Smooth muscle cell (in vitro differentiated cells): ENCODE measurements at regions not wholly inside any gene's neighbourhood (a gene's known extent, or its start where the extent isn't known, plus 50 kb on each side); places are given as distances from the start of the nearest gene placed in this dataset.

Source experiments
- DNase-seq: peaks from one replicate; lab custom pipeline; 2025; ENCODE audit not compliant: unreplicated experiment; lab: John Stamatoyannopoulos, UW
- H2AFZ ChIP-seq: fragments of 200-600 bp; sonication (generic); 2 replicates; pipeline ENCODE4 v1.6.0; 2016; ENCODE audit warnings: antibody characterized with exemption, low read depth, mild to moderate bottlenecking
- H3F3A ChIP-seq: fragments of 200-600 bp; sonication (generic); 2 replicates; pipeline ENCODE4 v1.6.0; 2017; ENCODE audit warnings: antibody characterized with exemption, low read depth
- H3K27ac ChIP-seq: fragments of 200-600 bp; sonication (generic); 2 replicates; pipeline ENCODE4 v1.5.1; 2016; ENCODE audit warnings: low read depth, mild to moderate bottlenecking
- H3K27me3 ChIP-seq: fragments of 200-600 bp; sonication (generic); 2 replicates; pipeline ENCODE4 v1.6.1; 2016; ENCODE audit warnings: low read depth, mild to moderate bottlenecking
- H3K36me3 ChIP-seq: fragments of 200-600 bp; sonication (generic); 2 replicates; pipeline ENCODE4 v1.5.1; 2016; ENCODE audit warnings: low read depth
- H3K4me1 ChIP-seq: fragments of 200-600 bp; sonication (generic); 2 replicates; pipeline ENCODE4 v1.5.1; 2016; ENCODE audit warnings: low read depth
- H3K4me2 ChIP-seq: fragments of 200-600 bp; sonication (generic); 2 replicates; pipeline ENCODE4 v1.6.0; 2016; ENCODE audit warnings: mild to moderate bottlenecking
- H3K4me3 ChIP-seq: fragments of 200-600 bp; sonication (generic); 2 replicates; pipeline ENCODE4 v1.5.1; 2016; ENCODE audit warnings: mild to moderate bottlenecking
- H3K79me2 ChIP-seq: fragments of 200-600 bp; sonication (generic); 2 replicates; pipeline ENCODE4 v1.6.0; 2016; ENCODE audit warnings: low read depth, mild to moderate bottlenecking
- H3K9ac ChIP-seq: fragments of 200-600 bp; sonication (generic); 2 replicates; pipeline ENCODE4 v1.6.0; 2016; ENCODE audit warnings: low read depth
- H3K9me3 ChIP-seq: fragments of 200-600 bp; sonication (generic); replicated peaks from 2 replicates; pipeline ENCODE4 v1.5.1; 2016; ENCODE audit warnings: low read depth
- H4K20me1 ChIP-seq: fragments of 200-600 bp; sonication (generic); 2 replicates; pipeline ENCODE4 v1.6.0; 2016; ENCODE audit warnings: low read depth
- WGBS: methylation state at CpG from one replicate; pipeline ENCODE4 v1.1.7; 2016; ENCODE audit warnings: low lambda C conversion rate; 5-methylcytosine and 5-hydroxymethylcytosine counted together
- TF ChIP-seq, protein P1 (sequence below): fragments of 200-600 bp; sonication (generic); IDR thresholded peaks from 2 replicates; pipeline ENCODE4 v1.5.1; 2017; ENCODE audit warnings: borderline replicate concordance, mild to moderate bottlenecking, antibody characterized with exemption; ENCODE audit not compliant: insufficient read depth, poor library complexity, severe bottlenecking

- H3K9ac ChIP-seq, result no peak overlapping the region
- H4K20me1 ChIP-seq, result no peaks in the 10 kb centered on the region
- H3F3A ChIP-seq, result no peaks in the 10 kb centered on the region
- H3K4me2 ChIP-seq, result no peak overlapping the region
- 82% methylated on average over 3 of the region's 3 CpGs for WGBS
- TF ChIP-seq, protein P1, sequence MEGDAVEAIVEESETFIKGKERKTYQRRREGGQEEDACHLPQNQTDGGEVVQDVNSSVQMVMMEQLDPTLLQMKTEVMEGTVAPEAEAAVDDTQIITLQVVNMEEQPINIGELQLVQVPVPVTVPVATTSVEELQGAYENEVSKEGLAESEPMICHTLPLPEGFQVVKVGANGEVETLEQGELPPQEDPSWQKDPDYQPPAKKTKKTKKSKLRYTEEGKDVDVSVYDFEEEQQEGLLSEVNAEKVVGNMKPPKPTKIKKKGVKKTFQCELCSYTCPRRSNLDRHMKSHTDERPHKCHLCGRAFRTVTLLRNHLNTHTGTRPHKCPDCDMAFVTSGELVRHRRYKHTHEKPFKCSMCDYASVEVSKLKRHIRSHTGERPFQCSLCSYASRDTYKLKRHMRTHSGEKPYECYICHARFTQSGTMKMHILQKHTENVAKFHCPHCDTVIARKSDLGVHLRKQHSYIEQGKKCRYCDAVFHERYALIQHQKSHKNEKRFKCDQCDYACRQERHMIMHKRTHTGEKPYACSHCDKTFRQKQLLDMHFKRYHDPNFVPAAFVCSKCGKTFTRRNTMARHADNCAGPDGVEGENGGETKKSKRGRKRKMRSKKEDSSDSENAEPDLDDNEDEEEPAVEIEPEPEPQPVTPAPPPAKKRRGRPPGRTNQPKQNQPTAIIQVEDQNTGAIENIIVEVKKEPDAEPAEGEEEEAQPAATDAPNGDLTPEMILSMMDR, result no peak
- no peaks in the 10 kb centered on the region for H3K36me3 ChIP-seq
- H3K79me2 ChIP-seq, result no peaks in the 10 kb centered on the region
- DNase-seq, result no peak
- peaks cover 9% of the 10 kb centered on the region for H3K9me3 ChIP-seq
- no peak overlapping the region for H2AFZ ChIP-seq
- H3K4me3 ChIP-seq, result no peak overlapping the region
- H3K4me1 ChIP-seq, result no peaks in the 10 kb centered on the region
- H3K27ac ChIP-seq, result no peak overlapping the region
- H3K27me3 ChIP-seq, result no peaks in the 10 kb centered on the region
Observed at GRCh38 chr3:106067711-106068110, 198.9 kb upstream of the CBLB start.

DNA sequence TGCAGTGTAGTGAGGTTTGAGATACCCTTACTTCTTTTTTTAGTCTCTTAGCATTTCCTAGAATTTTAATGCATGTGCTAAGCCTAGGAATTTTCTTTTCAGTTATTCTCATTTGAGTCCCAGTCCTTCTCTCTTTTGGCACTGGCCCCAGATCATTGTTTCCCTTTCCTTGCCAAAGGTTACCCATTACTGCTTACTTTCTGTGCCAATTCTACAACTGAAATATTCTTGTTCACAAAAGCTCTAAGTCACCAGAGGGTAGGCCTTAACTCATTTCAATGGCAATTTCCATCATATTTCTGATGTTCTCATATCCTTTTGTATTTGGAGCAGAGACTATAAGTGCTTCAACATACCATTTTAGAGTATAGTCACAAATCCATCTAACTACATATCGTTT lies 199.6 kb upstream of the CBLB start:
- no peak overlapping the region for H3K9ac ChIP-seq
- WGBS, result 71% methylated on average over 1 of the region's 1 CpG
- H3F3A ChIP-seq, result no peaks in the 10 kb centered on the region
- H3K4me3 ChIP-seq, result no peak overlapping the region
- no peaks in the 10 kb centered on the region for H4K20me1 ChIP-seq
- H3K36me3 ChIP-seq, result no peaks in the 10 kb centered on the region
- no peak overlapping the region for H3K4me2 ChIP-seq
- H3K27ac ChIP-seq, result no peak overlapping the region
- DNase-seq, result no peak
- H3K79me2 ChIP-seq, result no peaks in the 10 kb centered on the region
- H2AFZ ChIP-seq, result no peak overlapping the region
- TF ChIP-seq, protein P1, result no peak
- H3K4me1 ChIP-seq, result no peaks in the 10 kb centered on the region
- peaks cover 9% of the 10 kb centered on the region for H3K9me3 ChIP-seq
- no peaks in the 10 kb centered on the region for H3K27me3 ChIP-seq

DNA sequence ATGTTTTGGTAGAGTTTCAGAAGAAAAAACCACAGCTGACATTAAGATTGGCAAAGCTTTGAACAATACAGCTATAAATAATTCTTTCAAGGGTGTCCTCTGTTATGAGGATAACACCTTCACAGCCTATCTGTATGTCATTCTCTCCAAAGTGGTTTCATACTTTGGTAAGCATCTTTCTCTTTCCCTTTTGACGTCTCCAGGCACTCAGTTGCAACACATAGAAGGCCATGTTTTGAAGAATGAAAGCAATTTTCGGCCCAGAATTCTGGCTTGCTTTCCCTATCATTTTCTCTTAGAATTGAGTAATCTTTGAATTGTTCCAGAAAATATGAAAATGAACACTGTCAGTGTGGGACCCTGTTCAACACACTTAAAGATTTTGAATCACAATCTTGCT lies 200.0 kb upstream of the CBLB start:
- no peak for DNase-seq
- no peaks in the 10 kb centered on the region for H3K27me3 ChIP-seq
- no peak overlapping the region for H3K27ac ChIP-seq
- H3F3A ChIP-seq, result no peaks in the 10 kb centered on the region
- H3K79me2 ChIP-seq, result no peaks in the 10 kb centered on the region
- no peak overlapping the region for H3K4me3 ChIP-seq
- H4K20me1 ChIP-seq, result no peaks in the 10 kb centered on the region
- TF ChIP-seq, protein P1, result no peak
- no peak overlapping the region for H2AFZ ChIP-seq
- WGBS, result 95% methylated on average over 2 of the region's 2 CpGs
- H3K4me1 ChIP-seq, result no peaks in the 10 kb centered on the region
- no peaks in the 10 kb centered on the region for H3K36me3 ChIP-seq
- H3K4me2 ChIP-seq, result no peak overlapping the region
- H3K9me3 ChIP-seq, result peaks cover 8% of the 10 kb centered on the region
- no peak overlapping the region for H3K9ac ChIP-seq

GRCh38 chr3:106070187-106070586 lies 201.4 kb upstream of the CBLB start:
- Histone ChIP-seq H3K27ac (no peak overlapping the region), H2AFZ (no peak overlapping the region), H3K36me3 (no peaks in the 10 kb centered on the region), H3K4me1 (no peaks in the 10 kb centered on the region), H3F3A (no peaks in the 10 kb centered on the region), H3K27me3 (no peaks in the 10 kb centered on the region), H3K9ac (no peak overlapping the region), H3K4me2 (no peak overlapping the region), H3K4me3 (no peak overlapping the region), H3K9me3 (no peaks in the 10 kb centered on the region), H3K79me2 (no peaks in the 10 kb centered on the region), H4K20me1 (no peaks in the 10 kb centered on the region)
- 96% methylated on average over 3 of the region's 3 CpGs for WGBS
- TF ChIP-seq, protein P1, result no peak
- no peak for DNase-seq
